HPDE6-E6E7 (cell line): ENCODE measurements at regions not wholly inside any gene's neighbourhood (a gene's known extent, or its start where the extent isn't known, plus 50 kb on each side); places are given as distances from the start of the nearest gene placed in this dataset.
"Not testable (repeated sequence)": the region's sequence is repeated elsewhere in the genome, so short reads cannot be mapped to it uniquely, and the experiment has no call there.

Experiments used
- DNase-seq: peaks from one replicate; pipeline ENCODE4 v3.0.0; 2011; ENCODE audit warnings: missing footprints; ENCODE audit errors: extremely low spot score

DNA sequence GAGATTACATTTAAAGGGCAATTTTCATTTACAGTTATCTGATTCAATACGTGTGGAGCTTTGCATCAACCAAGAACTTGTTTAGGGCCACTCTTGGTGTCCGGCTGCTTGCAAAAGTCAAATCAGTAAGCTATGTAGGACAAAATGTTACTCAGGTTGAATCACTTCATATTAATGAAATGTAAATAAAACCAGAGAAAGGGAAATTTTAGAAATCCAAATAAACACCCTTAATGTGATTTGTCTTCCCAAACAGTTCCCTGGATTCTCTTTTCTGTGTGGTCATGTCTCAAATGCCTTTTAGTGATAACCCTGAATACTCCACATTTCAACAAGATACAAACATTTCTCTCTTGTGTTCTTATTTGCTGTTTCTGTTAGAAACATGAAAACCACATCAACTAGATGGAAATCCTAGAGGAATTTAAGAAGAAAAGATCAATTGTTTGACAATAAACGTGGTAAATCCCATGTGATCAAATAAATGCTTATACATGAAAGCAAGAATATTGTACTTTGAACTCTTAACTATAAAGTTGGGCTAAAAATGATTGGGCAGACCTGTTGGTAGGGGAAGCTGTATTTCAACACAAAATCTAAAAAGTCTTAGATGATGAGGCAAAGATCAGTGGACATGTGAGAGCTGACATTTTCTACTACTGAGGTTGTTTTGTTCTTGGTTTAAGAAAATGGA lies 101.3 kb downstream of the CDC42EP3 start:
- no peak for DNase-seq

DNA sequence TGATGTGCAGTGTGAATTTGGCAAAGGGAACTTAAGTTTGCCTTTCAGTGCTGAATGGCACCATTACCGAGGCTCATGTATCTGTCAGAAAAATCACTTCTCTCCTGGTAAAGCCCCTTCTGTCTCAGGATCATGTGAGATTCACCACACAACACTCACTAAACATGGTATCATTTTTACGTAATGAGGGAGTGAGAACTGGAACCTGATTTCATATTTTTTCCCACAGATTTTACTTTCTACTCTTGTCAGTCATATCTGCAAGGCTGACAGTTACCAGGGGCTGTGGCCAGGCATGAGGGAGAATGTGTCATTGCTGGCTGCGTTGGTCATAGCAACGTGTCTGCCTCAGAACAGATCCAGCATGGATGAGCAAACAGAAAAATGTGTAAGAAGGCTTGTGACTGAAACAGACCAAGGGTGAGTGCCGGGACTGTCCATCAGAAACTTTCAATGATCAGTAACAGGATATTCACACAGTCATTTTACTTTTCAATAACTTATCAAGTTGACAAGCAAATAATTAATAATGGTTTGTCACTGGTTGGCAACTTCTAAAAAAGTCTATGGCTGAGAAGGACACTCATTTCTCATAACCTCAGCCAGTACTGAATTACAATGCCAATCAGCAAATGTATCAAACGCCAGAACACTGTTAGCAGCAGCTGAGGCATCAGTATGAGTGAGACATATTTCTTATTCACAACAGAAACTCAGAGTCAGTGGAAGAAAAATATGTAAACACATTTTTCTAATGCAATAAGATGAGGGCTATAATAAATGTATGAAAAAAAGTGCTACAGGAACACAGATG lies 100.5 kb downstream of the CDC42EP3 start:
- DNase-seq = peak; percentile 37

DNA sequence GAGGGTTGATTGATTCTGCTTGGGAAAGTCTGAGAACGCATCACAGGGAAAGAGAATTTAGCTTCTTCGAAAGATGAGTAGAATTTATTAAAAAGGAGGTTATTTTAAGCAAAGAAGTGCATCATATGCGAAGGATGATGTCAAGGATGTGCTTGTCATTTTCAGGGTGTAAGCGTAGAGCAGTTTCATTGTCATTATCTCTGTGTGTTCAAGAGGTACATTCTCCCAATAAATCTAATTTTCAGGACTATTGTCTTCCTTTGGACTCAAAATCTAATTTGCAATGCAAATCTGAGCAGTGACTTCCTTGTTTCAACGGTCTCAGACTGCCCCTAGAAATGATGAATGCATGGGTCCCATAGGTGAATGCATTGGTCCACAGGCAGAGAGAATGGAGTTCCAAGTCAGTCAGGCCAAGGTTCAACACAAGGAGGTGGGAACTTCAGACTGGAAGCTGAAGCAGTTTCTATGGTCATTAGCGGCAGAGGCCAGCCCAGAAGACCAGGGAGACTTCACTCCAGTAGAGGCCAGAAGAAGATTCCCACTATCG lies 99.8 kb downstream of the CDC42EP3 start:
- no peak for DNase-seq

DNA sequence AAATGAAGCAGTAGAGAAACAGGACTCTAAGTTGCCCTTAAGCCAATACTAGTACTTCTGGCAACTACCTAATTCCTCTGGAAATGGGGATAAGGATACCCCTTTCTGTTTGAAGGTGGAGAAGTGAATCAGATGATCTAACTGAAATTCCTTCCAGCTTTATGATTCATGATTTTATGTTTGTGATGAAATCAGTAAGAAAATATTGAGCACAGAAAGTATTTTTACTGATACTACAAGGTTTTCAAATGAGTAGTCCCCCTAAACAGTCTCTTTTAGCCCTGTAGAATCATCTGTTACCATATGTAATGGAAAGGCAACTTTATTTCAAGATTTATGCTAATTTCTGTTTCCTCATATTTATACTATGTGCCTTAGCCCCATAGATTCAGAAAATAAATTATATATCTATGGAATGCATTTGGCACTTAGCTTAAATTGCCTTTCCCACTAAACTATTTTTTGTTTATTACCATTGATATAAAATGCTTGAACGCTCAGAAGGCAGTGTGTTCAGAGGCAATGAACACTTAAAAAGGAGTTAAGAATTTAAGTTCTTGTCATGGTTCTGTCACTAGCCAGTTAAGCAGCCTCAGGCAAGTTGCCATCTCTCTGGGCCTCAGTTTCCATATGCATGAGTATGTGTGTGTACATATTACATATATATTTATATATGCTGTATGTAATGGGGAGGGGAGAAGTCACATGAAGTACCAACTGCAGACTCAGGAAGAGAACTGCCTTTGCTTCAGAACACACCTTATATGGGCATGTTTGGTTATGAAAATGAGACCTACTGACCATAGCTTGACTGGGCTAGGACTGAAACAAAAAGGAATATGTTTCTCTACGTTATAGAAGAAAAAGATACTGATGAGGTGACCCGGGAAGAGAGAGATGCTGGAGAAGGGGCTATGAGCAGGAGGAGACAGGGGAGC lies 97.7 kb downstream of the CDC42EP3 start:
- no peak for DNase-seq

DNA sequence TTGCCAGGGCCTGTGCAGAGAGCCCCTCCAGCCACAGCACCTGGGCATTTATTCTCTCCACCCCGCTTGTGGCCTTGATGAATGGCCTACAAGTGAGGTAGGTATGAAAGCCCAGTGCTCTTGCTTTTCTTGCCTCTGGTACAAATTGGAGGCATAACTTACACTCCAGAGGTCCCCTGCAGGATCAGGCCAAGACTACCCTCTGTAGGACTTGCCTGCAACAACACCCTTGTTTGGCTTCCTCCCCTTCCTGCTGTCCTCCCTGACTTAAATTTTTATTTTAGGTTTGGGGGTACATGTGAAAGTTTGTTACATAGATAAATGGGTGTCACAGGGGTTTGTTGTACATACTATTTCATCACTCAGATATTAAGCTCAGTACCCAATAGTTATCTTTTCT lies 95.7 kb downstream of the CDC42EP3 start:
- DNase-seq = no peak

DNA sequence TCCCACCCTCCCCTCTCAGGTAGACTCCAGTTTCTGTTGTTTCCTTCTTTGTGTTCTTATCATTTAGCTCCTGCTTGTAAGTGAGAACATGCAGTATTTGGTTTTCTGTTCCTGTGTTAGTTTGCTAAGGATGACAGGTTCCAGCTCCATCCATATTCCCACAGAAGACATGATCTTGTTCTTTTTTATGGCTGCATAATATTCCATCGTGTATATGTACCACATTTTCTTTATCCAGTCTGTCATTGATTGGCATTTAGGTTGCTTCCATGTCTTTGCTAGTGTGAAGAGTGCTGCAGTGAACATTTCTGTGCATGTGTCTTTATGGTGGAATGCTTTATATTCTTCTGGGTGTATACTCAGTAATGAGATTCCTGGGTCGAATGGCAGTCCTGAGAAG lies 95.2 kb downstream of the CDC42EP3 start:
- not testable (repeated sequence) for DNase-seq

DNA sequence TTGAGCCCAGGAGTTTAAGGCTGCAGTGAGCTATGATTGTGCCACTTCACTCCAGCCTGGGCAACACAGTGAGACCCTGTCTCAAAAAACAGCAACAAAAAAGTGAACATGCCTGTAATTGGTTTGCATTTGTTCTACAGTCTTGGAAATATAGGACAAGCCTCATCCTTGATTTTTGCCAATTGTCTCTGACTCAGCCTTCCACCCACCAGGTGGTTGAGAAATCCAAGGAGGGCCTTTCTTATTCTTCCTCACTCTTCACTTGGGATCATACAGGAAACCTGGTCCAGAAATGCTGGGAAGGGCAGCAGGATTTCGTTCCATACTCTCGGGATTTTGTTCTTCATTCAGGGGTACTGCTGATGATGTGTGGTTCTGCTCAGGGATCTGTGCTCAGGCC lies 94.6 kb downstream of the CDC42EP3 start:
- no peak for DNase-seq

DNA sequence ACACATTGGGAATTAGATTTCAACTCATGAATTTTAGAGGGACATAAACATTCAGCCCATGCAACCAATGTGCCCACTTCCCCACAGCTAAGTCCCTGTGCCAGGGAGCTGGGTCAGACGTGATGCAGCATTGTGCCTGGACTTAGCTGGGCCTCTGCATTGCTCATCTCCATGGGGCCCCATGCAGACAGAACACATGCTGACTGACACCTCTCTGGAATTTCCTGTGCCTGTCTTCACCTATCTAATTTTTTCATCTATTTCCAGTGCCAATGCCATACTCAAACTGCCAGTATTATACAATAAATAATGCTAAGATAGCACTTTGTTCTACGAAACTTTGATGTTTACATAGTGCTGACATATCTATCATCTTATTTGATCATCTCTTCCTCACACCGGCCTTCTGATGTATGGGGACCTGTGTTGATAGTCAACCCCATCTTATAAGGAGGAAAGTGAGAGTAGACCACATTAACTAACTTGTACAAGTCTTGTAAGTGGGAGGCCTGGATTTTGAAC lies 92.2 kb downstream of the CDC42EP3 start:
- DNase-seq = no peak

DNA sequence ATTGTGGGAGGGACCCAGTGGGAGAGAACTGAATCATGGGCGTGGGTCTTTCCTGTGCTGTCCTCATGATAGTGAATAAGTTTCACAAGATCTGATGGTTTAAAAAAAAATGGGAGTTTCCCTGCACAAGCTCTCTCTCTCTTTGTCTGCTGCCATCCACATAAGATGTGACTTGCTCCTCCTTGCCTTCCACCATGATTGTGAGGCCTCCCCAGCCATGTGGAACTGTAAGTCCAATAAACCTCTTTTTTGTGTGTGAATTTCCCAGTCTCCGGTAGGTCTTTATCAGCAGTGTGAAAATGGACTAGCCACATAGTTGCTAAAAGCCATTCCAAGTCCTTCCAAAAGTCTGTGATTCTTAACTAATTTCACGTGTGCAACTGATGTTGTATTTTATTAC lies 91.5 kb downstream of the CDC42EP3 start:
- DNase-seq = not testable (repeated sequence)

DNA sequence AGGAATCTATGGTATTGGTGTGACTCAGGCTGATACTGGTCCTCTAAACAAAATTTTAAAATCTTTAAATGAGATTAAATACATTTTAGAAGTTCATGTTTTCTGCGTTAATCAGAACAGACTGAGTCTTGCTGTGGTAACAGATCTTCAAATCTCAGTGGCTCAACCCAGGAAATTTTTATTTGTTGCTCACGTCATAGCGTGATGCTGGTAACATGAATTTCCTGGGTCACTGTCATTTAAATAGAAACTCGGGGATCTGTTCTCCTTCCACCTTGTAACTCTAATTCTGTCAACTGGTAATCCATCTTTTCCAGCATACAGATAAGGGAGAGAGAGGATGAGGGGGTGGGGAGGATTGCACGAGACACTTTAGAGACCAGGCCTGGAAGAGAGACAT lies 90.0 kb downstream of the CDC42EP3 start:
- DNase-seq = no peak

DNA sequence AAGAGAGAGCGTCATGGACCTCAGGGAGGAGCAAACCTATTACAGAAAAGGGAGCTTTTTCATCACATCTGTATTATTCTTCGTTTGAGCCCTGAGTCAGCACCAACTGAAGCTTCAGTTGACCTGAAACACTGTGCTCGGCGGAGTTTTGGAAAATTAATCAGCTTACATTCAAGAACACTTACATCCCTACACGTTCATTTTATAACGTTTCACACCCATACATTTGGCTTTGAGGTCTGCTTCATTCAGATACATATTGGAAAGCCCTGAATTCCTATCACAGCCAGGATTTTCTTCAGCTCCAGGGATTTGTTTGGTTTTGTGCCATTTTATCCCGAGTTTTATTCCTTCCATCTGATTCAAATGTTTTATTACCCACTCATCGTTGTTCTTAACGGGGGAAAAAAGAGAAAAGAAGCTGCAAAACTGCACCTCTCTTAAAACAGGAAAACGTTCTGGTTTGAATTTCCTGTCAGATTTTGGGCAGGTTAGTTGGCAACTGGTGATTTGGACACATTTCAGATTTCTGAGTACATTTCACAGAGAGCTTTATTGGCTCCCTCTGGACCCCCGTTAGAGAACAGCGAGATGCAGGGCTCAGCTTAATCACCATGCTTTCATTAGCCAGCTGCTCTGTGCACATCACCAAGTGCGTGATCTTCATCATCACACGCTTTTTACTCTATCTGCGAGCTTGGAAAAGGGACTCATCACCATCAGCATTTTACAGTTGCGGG lies 88.8 kb downstream of the CDC42EP3 start:
- DNase-seq = no peak

DNA sequence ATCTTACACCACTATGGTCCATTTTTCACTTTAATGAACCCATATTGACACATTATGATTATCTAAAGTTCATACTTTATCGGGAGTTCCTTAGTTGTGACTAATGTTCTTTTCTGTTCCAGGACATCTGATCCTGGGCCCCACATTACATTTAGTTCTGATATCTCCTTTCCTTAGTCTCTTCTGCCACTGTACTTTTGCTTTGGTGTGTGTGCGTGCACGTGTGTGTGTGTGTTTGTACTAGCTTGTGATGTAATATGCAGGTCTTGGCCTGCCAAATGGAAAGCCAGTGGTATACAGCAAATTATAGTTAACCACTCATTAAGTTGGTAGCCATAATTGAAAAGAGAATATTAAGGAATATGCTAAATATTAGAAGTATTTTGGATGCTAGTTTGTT lies 88.0 kb downstream of the CDC42EP3 start:
- DNase-seq = no peak

DNA sequence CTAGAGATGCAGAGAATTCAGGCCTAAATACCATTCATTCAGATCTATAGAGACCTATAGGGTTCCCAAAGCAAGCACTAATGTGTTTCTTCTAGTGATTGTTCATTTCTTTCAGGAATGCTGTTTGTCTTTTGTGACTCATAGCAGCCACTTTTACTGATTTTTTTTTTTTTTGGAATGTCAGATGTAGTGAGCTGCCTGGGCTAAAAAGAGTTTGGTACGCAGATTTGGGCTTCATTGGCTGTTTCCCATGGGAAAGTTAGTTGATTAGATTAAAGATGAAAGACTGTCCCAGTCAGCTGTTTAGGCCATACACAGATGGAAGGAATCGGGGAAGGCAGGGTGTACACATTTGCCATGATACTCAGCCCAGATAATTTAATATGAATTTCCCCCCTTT lies 87.6 kb downstream of the CDC42EP3 start:
- DNase-seq = no peak

DNA sequence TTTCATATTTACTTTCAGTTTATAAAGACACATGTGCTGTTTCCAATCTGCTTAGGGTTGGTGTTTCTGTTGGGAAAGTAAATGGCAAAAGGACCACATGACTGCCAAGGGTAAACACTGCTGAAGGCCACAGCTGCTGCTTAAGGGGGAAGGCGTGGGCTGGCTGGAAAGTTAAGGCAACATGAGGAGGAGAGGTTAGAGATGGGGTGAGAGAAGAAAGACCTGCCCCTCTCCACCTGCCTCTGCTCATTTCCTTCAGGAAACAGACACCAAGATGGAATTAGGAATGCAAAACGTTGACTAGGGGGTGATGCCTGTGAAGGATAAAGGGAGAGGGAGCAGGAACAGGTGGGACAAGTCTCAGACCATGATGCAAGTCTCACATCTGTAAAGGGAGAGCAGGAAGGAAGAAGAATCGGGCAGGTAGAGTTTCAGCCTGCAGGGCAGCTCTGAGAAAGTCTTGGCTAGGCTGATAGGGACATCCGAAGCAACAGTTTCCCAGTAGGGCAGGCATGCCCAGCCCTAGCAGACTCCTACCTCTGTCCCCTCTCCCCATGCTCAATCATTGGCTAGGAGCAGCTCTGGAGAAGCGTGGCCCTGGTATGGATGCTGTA lies 86.0 kb downstream of the CDC42EP3 start:
- DNase-seq = no peak

DNA sequence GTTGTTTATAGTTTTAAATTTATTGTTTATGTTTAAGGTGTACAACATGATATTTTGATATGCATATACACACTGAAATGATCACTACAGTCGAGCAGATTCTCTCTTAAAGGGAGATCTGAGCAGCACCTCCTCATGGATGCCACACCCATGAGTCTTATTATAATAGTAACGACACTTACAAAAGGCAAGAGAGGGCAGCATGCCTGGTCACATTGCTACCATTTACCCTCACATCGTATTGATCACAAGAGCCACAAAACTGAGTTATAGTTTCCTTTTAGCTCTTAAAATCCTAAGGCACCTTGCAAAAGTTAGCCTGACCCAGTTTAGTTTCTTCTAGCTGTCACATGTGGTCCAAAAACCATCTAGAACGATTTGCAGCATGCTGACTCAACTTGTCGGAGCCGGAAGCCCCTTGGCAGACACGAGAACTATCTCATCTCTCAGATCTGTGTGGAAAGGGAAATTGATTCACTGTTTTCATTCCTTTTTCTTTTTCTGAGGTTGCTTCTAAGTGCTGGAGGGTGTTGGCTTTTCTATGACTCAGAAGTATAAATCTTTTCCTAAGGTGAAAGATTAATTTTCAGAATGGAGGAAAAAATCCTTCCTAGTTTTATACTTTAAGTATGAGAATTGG lies 85.3 kb downstream of the CDC42EP3 start:
- DNase-seq = peak; percentile 38

DNA sequence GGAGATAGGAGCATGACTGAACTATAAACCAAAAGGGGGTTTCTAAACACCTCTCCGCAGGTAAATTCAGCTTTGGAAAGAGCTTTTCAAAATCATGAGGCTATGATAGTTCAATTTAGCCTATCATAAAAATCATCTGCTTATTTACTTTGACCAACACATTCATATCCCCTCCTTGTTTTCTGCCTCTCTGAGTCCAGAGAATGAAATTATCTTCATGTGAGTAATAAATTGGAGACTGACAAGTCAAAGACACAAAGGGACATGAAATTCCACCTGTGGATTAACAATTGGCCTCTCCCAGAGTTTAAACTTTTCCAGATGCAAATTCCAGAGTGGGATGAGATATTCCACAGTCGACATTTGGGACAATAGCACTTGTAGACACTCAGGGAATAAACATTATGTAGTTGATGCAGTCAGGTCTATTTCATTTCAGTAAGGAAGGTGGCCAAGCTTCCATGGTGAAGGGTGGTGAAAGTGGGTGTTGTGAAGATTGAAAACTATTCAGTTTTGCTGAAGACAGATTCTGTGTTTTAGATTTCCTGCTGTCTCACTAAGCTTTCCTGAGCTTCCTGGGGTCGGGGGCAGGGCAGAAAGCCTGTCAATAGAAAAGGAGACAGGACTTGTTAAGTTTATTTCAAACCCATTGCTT lies 84.7 kb downstream of the CDC42EP3 start:
- no peak for DNase-seq

DNA sequence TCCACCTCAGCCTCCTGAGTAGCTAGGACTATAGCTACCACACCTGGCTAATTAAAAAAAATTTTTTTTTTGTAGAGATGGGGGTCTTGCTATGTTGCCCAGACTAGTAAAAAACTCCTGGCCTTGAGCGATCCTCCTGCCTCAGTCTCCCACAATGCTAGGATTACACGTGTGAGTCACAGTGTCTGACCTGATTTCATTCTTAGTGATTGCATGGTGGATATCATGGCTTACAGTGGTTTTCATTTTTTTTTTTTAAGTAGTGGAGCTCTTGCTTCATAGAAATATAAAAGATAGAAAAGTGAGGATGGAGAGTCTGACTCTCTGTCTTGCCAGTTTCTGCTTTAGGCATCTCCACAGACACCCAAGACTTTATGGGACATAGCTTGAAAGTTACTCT lies 83.6 kb downstream of the CDC42EP3 start:
- DNase-seq = no peak

DNA sequence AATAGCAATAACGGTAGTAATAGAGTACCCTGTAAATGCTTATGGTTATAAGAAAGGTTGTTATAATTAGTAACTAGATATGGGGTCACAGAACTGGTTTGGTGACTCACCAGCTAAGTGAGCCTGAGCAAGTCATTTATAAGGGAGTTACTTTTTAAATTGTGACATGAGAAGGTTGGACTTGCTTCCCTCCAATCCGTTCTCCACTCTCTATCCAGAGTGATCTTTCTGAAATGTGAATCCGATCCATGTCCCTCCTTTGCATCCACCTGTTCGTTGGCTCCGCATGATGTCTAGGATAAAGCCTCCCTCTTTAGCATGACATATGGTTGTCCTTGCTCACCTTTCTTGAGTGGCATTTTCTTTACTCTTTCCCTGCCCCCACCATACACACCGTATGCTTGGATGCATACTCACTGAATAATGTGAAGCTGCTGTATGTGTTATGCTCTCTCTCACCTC lies 83.1 kb downstream of the CDC42EP3 start:
- no peak for DNase-seq

DNA sequence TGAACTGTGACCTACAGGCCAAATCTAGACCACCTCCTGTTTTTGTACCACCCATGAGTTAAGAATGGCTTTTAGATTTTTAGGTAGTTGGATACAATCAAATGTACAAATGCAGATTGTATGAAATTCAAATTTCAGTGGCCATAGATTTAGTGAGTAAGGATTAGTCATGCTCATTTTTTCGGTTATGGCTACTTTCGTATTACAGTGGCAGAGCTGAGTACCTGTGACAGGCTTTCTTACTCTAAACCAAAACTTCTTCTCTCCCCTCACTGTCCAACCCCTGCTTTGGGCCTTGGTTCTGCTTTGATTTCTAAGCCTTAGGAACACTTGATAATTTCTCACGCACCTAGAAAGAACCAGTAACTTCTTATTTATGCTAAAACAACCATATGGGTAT lies 82.1 kb downstream of the CDC42EP3 start:
- no peak for DNase-seq
